Fibroblast of villous mesenchyme (primary cell): ENCODE measurements at regions not wholly inside any gene's neighbourhood (a gene's known extent, or its start where the extent isn't known, plus 50 kb on each side); places are given as distances from the start of the nearest gene placed in this dataset.

Experiments
- DNase-seq: peaks from one replicate; pipeline ENCODE4 v3.0.0-alpha.2; 2010; ENCODE audit warnings: low read depth
- H3K4me3 ChIP-seq: 2 replicates; pipeline ENCODE4 v1.5.1; 2011; ENCODE audit warnings: low read depth, mild to moderate bottlenecking, low read length
- TF ChIP-seq, protein P1 (sequence below): IDR thresholded peaks from 2 replicates; pipeline ENCODE4 v1.5.1; 2012; ENCODE audit warnings: low read depth, mild to moderate bottlenecking, low read length; ENCODE audit not compliant: insufficient read depth

DNA sequence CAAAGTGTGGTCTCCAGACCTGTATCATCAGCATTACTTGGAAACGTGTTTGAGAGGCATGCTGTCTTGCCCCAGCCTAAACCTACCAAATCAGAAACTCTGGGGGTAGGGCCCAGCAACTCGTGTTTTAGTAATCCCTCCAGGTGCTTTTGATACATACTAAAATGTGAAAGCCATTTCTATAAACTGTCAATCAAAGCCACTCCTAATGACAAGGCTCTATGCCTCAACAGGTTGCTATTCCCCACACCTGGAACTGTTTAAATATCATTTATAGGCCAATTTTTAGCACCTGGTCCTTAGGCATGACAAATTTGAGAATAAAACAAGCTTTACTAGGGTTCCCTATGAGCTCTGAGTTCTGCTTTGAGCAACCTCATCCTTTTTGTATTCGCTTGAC is 158.7 kb upstream of the NR5A2 start:
- no peak for DNase-seq
- H3K4me3 ChIP-seq, result no peak overlapping the region
- TF ChIP-seq, protein P1, sequence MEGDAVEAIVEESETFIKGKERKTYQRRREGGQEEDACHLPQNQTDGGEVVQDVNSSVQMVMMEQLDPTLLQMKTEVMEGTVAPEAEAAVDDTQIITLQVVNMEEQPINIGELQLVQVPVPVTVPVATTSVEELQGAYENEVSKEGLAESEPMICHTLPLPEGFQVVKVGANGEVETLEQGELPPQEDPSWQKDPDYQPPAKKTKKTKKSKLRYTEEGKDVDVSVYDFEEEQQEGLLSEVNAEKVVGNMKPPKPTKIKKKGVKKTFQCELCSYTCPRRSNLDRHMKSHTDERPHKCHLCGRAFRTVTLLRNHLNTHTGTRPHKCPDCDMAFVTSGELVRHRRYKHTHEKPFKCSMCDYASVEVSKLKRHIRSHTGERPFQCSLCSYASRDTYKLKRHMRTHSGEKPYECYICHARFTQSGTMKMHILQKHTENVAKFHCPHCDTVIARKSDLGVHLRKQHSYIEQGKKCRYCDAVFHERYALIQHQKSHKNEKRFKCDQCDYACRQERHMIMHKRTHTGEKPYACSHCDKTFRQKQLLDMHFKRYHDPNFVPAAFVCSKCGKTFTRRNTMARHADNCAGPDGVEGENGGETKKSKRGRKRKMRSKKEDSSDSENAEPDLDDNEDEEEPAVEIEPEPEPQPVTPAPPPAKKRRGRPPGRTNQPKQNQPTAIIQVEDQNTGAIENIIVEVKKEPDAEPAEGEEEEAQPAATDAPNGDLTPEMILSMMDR, result no peak

DNA sequence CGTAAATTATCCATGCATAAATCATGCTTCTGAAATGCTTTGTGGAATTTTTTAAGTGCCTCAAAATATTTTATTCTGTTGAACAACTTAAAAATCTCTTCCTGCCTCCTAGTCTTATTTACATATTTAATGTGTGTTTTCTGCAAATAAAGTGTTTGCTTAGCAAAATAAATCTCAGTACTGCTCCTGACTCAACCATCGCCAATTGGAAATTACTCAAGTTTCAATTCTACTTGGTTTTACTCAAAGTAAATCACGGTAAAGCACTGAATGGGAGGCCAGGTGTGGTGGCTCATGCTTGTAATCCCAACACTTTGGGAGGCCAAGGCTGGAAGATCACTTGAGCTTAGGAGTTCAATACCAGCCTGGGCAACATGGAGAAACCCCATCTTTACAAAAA is 152.2 kb upstream of the NR5A2 start:
- TF ChIP-seq, protein P1, result no peak
- DNase-seq, result no peak

DNA sequence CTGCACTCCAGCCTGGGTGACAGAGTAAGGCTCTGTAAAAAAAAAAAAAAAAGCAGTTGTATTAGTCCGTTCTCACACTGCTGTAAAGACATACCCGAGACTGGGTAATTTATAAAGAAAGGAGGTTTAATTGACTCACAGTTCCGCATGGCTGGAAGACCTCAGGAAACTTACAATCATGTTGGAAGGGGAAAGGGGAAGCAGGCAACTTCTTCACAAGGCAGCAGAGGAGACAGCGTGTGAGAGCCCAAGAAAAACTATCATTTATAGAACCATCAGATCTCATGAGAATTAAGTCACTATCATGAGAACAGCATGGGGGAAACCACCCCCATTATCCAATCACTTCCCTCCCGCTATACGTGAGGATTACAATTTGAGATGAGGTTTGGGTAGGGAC is 151.7 kb upstream of the NR5A2 start:
- TF ChIP-seq, protein P1, result no peak
- H3K4me3 ChIP-seq, result no peak overlapping the region
- DNase-seq, result no peak

More for the DNA sequence above, 152.2 kb upstream of the NR5A2 start:
- no peak overlapping the region for H3K4me3 ChIP-seq

DNA sequence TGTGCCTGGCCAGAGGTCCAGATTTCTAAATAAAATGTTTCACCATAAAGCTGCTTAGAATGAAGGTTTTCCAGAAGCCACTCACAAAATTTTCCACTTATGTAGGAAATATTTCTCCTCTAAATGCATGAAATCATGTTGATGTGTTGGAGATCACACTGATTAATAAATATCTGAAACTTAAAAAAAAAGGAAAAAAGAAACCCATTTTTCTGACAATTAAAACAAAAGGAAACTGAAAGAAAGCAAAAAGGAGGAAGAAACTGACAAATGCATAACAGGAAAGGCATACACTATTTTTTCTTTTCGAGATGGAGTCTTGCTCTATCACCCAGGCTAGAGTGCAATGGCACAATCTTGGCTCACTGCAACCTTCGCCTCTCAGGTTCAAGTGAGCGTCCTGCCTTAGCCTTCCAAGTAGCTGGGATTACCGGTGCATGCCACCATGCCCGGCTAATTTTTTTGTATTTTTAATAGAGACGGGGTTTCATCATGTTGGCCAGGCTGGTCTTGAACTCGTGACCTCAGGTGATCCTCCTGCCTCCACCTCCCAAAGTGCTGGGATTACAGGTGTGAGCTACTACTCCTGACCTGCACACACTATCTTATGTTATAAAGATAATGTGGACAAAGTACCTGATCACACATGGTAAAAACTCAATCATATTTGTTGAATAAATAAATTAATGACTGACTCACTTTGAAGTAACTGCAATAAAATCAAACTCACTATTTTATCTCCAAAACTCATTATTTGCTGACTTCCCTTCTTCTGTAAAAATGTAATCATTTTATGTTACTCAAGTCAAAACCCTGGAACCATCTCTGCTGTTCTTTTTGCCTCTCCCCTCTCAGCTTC is 149.8 kb upstream of the NR5A2 start:
- no peak for DNase-seq

DNA sequence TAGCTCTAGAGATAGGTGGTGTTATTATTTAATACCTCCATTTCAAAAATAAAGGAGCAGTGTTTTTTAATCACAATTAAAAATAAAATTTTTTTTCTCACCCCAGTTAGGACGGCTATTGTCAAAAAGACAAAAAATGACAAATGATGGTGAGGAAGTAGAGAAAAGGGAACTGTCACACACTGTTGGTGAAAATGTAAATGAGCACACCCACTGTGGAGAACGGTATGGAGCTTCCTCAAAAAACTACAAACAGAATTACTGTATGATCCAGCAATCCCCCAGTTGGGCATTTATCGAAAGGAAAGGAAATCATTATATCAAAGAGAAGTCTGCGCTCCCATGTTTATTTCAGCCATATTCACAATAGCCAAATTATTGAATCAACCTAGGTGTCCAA is 148.7 kb upstream of the NR5A2 start:
- H3K4me3 ChIP-seq, result no peak overlapping the region
- DNase-seq, result no peak
- TF ChIP-seq, protein P1, result no peak

More for the DNA sequence above, 149.8 kb upstream of the NR5A2 start:
- no peak overlapping the region for H3K4me3 ChIP-seq
- TF ChIP-seq, protein P1, result no peak

DNA sequence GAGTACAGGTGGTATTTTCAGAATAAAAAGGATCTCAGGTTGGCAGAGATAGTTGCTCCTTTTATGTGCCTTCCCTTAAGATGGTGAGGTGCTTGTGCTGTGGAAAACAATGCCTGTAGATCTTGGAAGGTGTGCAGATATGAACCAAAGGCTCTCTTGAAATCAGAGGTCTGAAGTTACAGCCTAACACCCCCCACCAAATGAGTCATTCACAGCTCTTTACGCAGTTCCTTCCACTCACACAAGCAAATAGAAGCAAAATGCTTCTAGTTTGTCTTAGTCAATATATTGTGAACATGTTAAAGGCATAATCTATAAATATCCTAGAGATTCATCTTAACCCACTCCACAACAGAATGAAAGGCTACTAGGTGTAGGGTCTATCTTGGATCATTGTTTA is 128.9 kb upstream of the NR5A2 start:
- TF ChIP-seq, protein P1, result no peak
- H3K4me3 ChIP-seq, result no peak overlapping the region
- DNase-seq, result no peak
